ENCODE measurements at regions not wholly inside any gene's neighbourhood (a gene's known extent, or its start where the extent isn't known, plus 50 kb on each side); places are given as distances from the start of the nearest gene placed in this dataset.
"Not testable (repeated sequence)": the region's sequence is repeated elsewhere in the genome, so short reads cannot be mapped to it uniquely, and the experiment has no call there.

GRCh38 chr16:88309174-88309907 is 73.4 kb upstream of the ZNF469 start:
- DNase-seq, result no peak

GRCh38 chr16:88309908-88310265 is 72.9 kb upstream of the ZNF469 start:
- peak in 1 of 2 experiments; percentile 8 for DNase-seq

GRCh38 chr16:88310796-88311605 is 71.8 kb upstream of the ZNF469 start:
- DNase-seq, result no peak

GRCh38 chr16:88311860-88312259 is 70.9 kb upstream of the ZNF469 start:
- DNase-seq, result not testable (repeated sequence)

GRCh38 chr16:88312732-88313131 is 70.0 kb upstream of the ZNF469 start:
- DNase-seq, result no peak

GRCh38 chr16:88314991-88315542 is 67.7 kb upstream of the ZNF469 start:
- no peak for DNase-seq

- no peak for DNase-seq
Measured at GRCh38 chr16:88315543-88316105, 67.1 kb upstream of the ZNF469 start.

GRCh38 chr16:88316151-88316550 is 66.6 kb upstream of the ZNF469 start:
- DNase-seq, result no peak

- no peak for DNase-seq
Measured at GRCh38 chr16:88316941-88317612, 65.7 kb upstream of the ZNF469 start.

GRCh38 chr16:88317613-88317965 is 65.2 kb upstream of the ZNF469 start:
- DNase-seq, result no peak

GRCh38 chr16:88318051-88318450 is 64.7 kb upstream of the ZNF469 start:
- no peak for DNase-seq

- no peak for DNase-seq
Measured at GRCh38 chr16:88318521-88318920, 64.2 kb upstream of the ZNF469 start.

- DNase-seq, result no peak
Measured at GRCh38 chr16:88319116-88319965, 63.4 kb upstream of the ZNF469 start.

- DNase-seq, result peak in 1 of 2 experiments; percentile 22
Measured at GRCh38 chr16:88320947-88321634, 61.7 kb upstream of the ZNF469 start.

- DNase-seq, result no peak
Measured at GRCh38 chr16:88321635-88322499, 60.9 kb upstream of the ZNF469 start.

- no peak for DNase-seq
Measured at GRCh38 chr16:88322500-88322970, 60.2 kb upstream of the ZNF469 start.

- DNase-seq, result no peak
Measured at GRCh38 chr16:88323041-88323440, 59.7 kb upstream of the ZNF469 start.

- no peak for DNase-seq
Measured at GRCh38 chr16:88323546-88324330, 59.0 kb upstream of the ZNF469 start.

- DNase-seq, result no peak
Measured at GRCh38 chr16:88325087-88325750, 57.5 kb upstream of the ZNF469 start.

All from activated CD4-positive, alpha-beta T cell treated with anti-CD3 and anti-CD28 coated beads, Interleukin-2, amount 50 U/mL, for 48 hours (primary cell).